HG03354 (cell line): ENCODE measurements at regions not wholly inside any gene's neighbourhood (a gene's known extent, or its start where the extent isn't known, plus 50 kb on each side); places are given as distances from the start of the nearest gene placed in this dataset.

Experiments
- ATAC-seq: cut with Tn5 transposase; IDR thresholded peaks from one replicate; pipeline ENCODE4 v1.9.1; 2021; ENCODE audit warnings: mild to moderate bottlenecking; ENCODE audit not compliant: unreplicated experiment, poor library complexity, severe bottlenecking

GRCh38 chr13:30844548-30845296 is 61.3 kb upstream of the MEDAG start:
- ATAC-seq = no peak

GRCh38 chr13:30845297-30846214 is 60.5 kb upstream of the MEDAG start:
- peak; percentile 50 for ATAC-seq

GRCh38 chr13:30846311-30846710 is 59.8 kb upstream of the MEDAG start:
- ATAC-seq = no peak

- ATAC-seq = no peak
Observed at GRCh38 chr13:30846866-30847265, 59.2 kb upstream of the MEDAG start.

GRCh38 chr13:30847650-30848307 is 58.3 kb upstream of the MEDAG start:
- no peak for ATAC-seq

- ATAC-seq = no peak
Observed at GRCh38 chr13:30848332-30849027, 57.6 kb upstream of the MEDAG start.

GRCh38 chr13:30849611-30850010 is 56.5 kb upstream of the MEDAG start:
- no peak for ATAC-seq

GRCh38 chr13:30850204-30850866 is 55.7 kb upstream of the MEDAG start:
- ATAC-seq = no peak

- ATAC-seq = no peak
Observed at GRCh38 chr13:30850867-30851211, 55.2 kb upstream of the MEDAG start.

- ATAC-seq = no peak
Observed at GRCh38 chr13:30851697-30852096, 54.4 kb upstream of the MEDAG start.

- ATAC-seq = no peak
Observed at GRCh38 chr13:30855569-30855968, 50.5 kb upstream of the MEDAG start.

- no peak for ATAC-seq
Observed at GRCh38 chr13:30856005-30856790, 49.9 kb upstream of the MEDAG start.
